ENCODE measurements at regions not wholly inside any gene's neighbourhood (a gene's known extent, or its start where the extent isn't known, plus 50 kb on each side); places are given as distances from the start of the nearest gene placed in this dataset.

- H3K27me3 Mint-ChIP-seq: no peaks in the 10 kb centered on the region
These were observed 830.4 kb upstream of the FAT3 start for GRCh38 chr11:91394073-91394726.

GRCh38 chr11:91382946-91383345, 841.7 kb upstream of the FAT3 start:
- no peak overlapping the region for H3K27ac Mint-ChIP-seq
- DNase-seq (ENCODE audit: extremely low spot score, unreplicated experiment): no peak
- no peaks in the 10 kb centered on the region for H3K27me3 Mint-ChIP-seq
- H3K36me3 Mint-ChIP-seq: no peaks in the 10 kb centered on the region
- H3K4me1 Mint-ChIP-seq (ENCODE audit: unreplicated experiment): no peaks in the 10 kb centered on the region
- no peak for TF ChIP-seq CTCF (conservative IDR thresholded peaks at IDR 0.05)
- H3K9me3 Mint-ChIP-seq: no peaks in the 10 kb centered on the region
- no peak overlapping the region for H3K4me3 Mint-ChIP-seq

More at GRCh38 chr11:91394073-91394726, 830.4 kb upstream of the FAT3 start:
- TF ChIP-seq CTCF (conservative IDR thresholded peaks at IDR 0.05): no peak
- DNase-seq (ENCODE audit: extremely low spot score, unreplicated experiment): no peak
- H3K36me3 Mint-ChIP-seq: peaks cover 4% of the 10 kb centered on the region
- no peak overlapping the region for H3K4me3 Mint-ChIP-seq
- no peaks in the 10 kb centered on the region for H3K9me3 Mint-ChIP-seq
- peak overlapping the region; percentile 3 for H3K27ac Mint-ChIP-seq
- H3K4me1 Mint-ChIP-seq (ENCODE audit: unreplicated experiment): peaks cover 34% of the 10 kb centered on the region

- no peaks in the 10 kb centered on the region for H3K4me1 Mint-ChIP-seq (ENCODE audit: unreplicated experiment)
- H3K4me3 Mint-ChIP-seq: no peak overlapping the region
- H3K36me3 Mint-ChIP-seq: no peaks in the 10 kb centered on the region
- H3K27ac Mint-ChIP-seq: no peak overlapping the region
- no peaks in the 10 kb centered on the region for H3K27me3 Mint-ChIP-seq
- no peak for TF ChIP-seq CTCF (conservative IDR thresholded peaks at IDR 0.05)
- H3K9me3 Mint-ChIP-seq: no peaks in the 10 kb centered on the region
- DNase-seq (ENCODE audit: extremely low spot score, unreplicated experiment): no peak
These were observed 849.8 kb upstream of the FAT3 start for GRCh38 chr11:91374794-91375193.

GRCh38 chr11:91373497-91373896, 851.1 kb upstream of the FAT3 start:
- Mint-ChIP-seq H3K36me3 (no peaks in the 10 kb centered on the region), H3K4me1 (ENCODE audit: unreplicated experiment) (no peaks in the 10 kb centered on the region), H3K9me3 (no peaks in the 10 kb centered on the region), H3K27me3 (no peaks in the 10 kb centered on the region), H3K27ac (no peak overlapping the region), H3K4me3 (no peak overlapping the region)
- peak; percentile 37 for TF ChIP-seq CTCF (conservative IDR thresholded peaks at IDR 0.05)
- DNase-seq (ENCODE audit: extremely low spot score, unreplicated experiment): no peak

GRCh38 chr11:91366816-91367215, 857.8 kb upstream of the FAT3 start:
- no peak overlapping the region for H3K4me3 Mint-ChIP-seq
- no peak for DNase-seq (ENCODE audit: extremely low spot score, unreplicated experiment)
- H3K9me3 Mint-ChIP-seq: peaks cover 4% of the 10 kb centered on the region
- H3K27ac Mint-ChIP-seq: no peak overlapping the region
- no peaks in the 10 kb centered on the region for H3K27me3 Mint-ChIP-seq
- no peak for TF ChIP-seq CTCF (conservative IDR thresholded peaks at IDR 0.05)
- H3K36me3 Mint-ChIP-seq: no peaks in the 10 kb centered on the region
- no peaks in the 10 kb centered on the region for H3K4me1 Mint-ChIP-seq (ENCODE audit: unreplicated experiment)

Data from type B pancreatic cell (in vitro differentiated cells).